ENCODE measurements at regions not wholly inside any gene's neighbourhood (a gene's known extent, or its start where the extent isn't known, plus 50 kb on each side); places are given as distances from the start of the nearest gene placed in this dataset.
"Not testable (repeated sequence)": the region's sequence is repeated elsewhere in the genome, so short reads cannot be mapped to it uniquely, and the experiment has no call there.

- DNase-seq = no peak
These were observed 317.8 kb downstream of the SHQ1 start for GRCh38 chr3:72530426-72530825.

GRCh38 chr3:72529081-72529480 lies 319.2 kb downstream of the SHQ1 start:
- no peak for DNase-seq

GRCh38 chr3:72523429-72524151 lies 324.7 kb downstream of the SHQ1 start:
- DNase-seq = no peak

GRCh38 chr3:72520690-72521308 lies 327.4 kb downstream of the SHQ1 start:
- DNase-seq = peak; percentile 91

- DNase-seq = no peak
These were observed 328.2 kb downstream of the SHQ1 start for GRCh38 chr3:72519946-72520604.

- no peak for DNase-seq
These were observed 330.3 kb downstream of the SHQ1 start for GRCh38 chr3:72517921-72518424.

- DNase-seq = no peak
These were observed 330.9 kb downstream of the SHQ1 start for GRCh38 chr3:72517336-72517735.

- DNase-seq = no peak
These were observed 331.9 kb downstream of the SHQ1 start for GRCh38 chr3:72516361-72516760.

GRCh38 chr3:72515941-72516340 lies 332.3 kb downstream of the SHQ1 start:
- no peak for DNase-seq

- DNase-seq = no peak
These were observed 333.0 kb downstream of the SHQ1 start for GRCh38 chr3:72515281-72515680.

GRCh38 chr3:72510247-72510646 lies 338.0 kb downstream of the SHQ1 start:
- DNase-seq = no peak

GRCh38 chr3:72505539-72506405 lies 342.5 kb downstream of the SHQ1 start:
- no peak for DNase-seq

GRCh38 chr3:72497501-72497900 lies 350.7 kb downstream of the SHQ1 start:
- not testable (repeated sequence) for DNase-seq

- no peak for DNase-seq
These were observed 352.1 kb downstream of the SHQ1 start for GRCh38 chr3:72496051-72496670.

- no peak for DNase-seq
These were observed 353.6 kb downstream of the SHQ1 start for GRCh38 chr3:72494626-72495025.

GRCh38 chr3:72494130-72494529 lies 354.1 kb downstream of the SHQ1 start:
- no peak for DNase-seq

GRCh38 chr3:72492240-72492639 lies 356.0 kb downstream of the SHQ1 start:
- no peak for DNase-seq

GRCh38 chr3:72490688-72491435 lies 357.4 kb downstream of the SHQ1 start:
- no peak for DNase-seq

- no peak for DNase-seq
These were observed 358.3 kb downstream of the SHQ1 start for GRCh38 chr3:72489901-72490300.

GRCh38 chr3:72488738-72489035 lies 359.6 kb downstream of the SHQ1 start:
- DNase-seq = no peak

- no peak for DNase-seq
These were observed 360.1 kb downstream of the SHQ1 start for GRCh38 chr3:72487946-72488737.
